Mucosa of descending colon (tissue), 3 donors: ENCODE measurements at regions not wholly inside any gene's neighbourhood (a gene's known extent, or its start where the extent isn't known, plus 50 kb on each side); places are given as distances from the start of the nearest gene placed in this dataset.

Source experiments
- ATAC-seq: fragments of 200-7000 bp; cut with Tn5 transposase; one replicate; pipeline ENCODE4 v1.9.1; 2020; ENCODE audit warnings: mild to moderate bottlenecking, moderate library complexity
- DNase-seq, 3 donors: peaks; one replicate each; pipeline ENCODE4 v3.0.0-alpha.2; 2020
- H3K36me3 ChIP-seq: fragments of 200-600 bp; one replicate; pipeline ENCODE4 v1.8.0; 2021; ENCODE audit warnings: low read depth, mild to moderate bottlenecking
- H3K4me1 ChIP-seq: fragments of 200-600 bp; one replicate; pipeline ENCODE4 v1.8.0; 2021; ENCODE audit warnings: low read depth, mild to moderate bottlenecking
- H3K4me3 ChIP-seq: fragments of 200-600 bp; one replicate; pipeline ENCODE4 v1.8.0; 2021; ENCODE audit warnings: mild to moderate bottlenecking
- H3K9me3 ChIP-seq: fragments of 200-600 bp; one replicate; pipeline ENCODE4 v1.8.0; 2021; ENCODE audit warnings: mild to moderate bottlenecking
- intact Hi-C, 2 donors: fragments of 100-400 bp; cut with DNase I in 1 of 2; cut with micrococcal nuclease in 1 of 2; formaldehyde crosslinking; loops; one replicate each; pipeline versions ENCODE4 v1.11.0 to v1.11.1; 2022; cut with DNase I, micrococcal nuclease
- TF ChIP-seq, protein P1 (sequence below): fragments of 200-600 bp; IDR thresholded peaks from one replicate; pipeline ENCODE4 v1.8.0; 2022; ENCODE audit warnings: antibody characterized with exemption, mild to moderate bottlenecking
- donor health status: DM: no; HTN: no; CAD: no; lungs with moderate emphysema.
- donor health status: DM: no; HTN: no; CAD: no.
- donor health status: DM: no; HTN: yes; CAD: no.

DNA sequence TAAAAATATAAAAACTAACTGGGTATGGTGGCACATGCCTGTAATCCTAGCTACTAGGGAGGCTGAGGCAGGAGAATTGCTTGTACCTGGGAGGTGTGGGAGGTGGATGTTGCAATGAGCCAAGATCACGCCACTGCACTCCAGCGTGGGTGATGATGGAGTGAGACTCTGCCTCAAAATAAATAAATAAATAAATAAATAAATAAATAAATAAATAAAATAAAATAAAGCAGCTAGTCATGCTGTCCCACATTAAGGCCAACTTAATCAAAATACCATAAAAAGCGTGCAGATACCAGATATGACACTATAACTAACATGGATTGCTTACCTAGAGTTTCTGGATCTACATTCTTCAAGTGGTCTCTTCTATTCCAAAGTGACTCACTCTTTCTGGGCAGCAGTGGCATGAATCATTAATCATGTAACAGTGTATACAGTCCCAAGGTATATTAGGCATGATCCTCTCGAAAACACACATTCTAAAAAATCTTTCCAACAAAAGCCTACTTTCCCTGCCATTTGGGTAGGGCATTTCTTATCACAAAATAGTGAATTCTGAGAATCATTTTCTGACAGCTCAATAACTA, 187.1 kb downstream of the ELAVL2 start:
- no peak for ATAC-seq
- intact Hi-C loops: no loop called here

More for the DNA sequence above, 187.1 kb downstream of the ELAVL2 start:
- Histone ChIP-seq H3K9me3 (no peaks in the 10 kb centered on the region), H3K4me1 (no peaks in the 10 kb centered on the region), H3K36me3 (no peaks in the 10 kb centered on the region), H3K4me3 (no peak overlapping the region)
- TF ChIP-seq, protein P1, sequence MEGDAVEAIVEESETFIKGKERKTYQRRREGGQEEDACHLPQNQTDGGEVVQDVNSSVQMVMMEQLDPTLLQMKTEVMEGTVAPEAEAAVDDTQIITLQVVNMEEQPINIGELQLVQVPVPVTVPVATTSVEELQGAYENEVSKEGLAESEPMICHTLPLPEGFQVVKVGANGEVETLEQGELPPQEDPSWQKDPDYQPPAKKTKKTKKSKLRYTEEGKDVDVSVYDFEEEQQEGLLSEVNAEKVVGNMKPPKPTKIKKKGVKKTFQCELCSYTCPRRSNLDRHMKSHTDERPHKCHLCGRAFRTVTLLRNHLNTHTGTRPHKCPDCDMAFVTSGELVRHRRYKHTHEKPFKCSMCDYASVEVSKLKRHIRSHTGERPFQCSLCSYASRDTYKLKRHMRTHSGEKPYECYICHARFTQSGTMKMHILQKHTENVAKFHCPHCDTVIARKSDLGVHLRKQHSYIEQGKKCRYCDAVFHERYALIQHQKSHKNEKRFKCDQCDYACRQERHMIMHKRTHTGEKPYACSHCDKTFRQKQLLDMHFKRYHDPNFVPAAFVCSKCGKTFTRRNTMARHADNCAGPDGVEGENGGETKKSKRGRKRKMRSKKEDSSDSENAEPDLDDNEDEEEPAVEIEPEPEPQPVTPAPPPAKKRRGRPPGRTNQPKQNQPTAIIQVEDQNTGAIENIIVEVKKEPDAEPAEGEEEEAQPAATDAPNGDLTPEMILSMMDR: no peak
- no peak for DNase-seq
